IMR-90 (cell line): ENCODE measurements at regions not wholly inside any gene's neighbourhood (a gene's known extent, or its start where the extent isn't known, plus 50 kb on each side); places are given as distances from the start of the nearest gene placed in this dataset.

ENCODE experiments used
- ATAC-seq: fragments of 200-7000 bp; cut with Tn5 transposase; 2 replicates; pipeline ENCODE4 v1.9.1; 2020; ENCODE audit warnings: low read depth, mild to moderate bottlenecking, moderate library complexity
- BruUV-seq: library from RNA; stranded (reverse); fragments of 400-500 nt; replicated peaks from 2 replicates; lab custom pipeline; 2021; lab: Mats Ljungman, UMichigan
- CTCF ChIA-PET: fragments of 300-600 bp; formaldehyde crosslinking; extraction: SDS; loops from one replicate; lab custom pipeline; 2021; ENCODE audit warnings: antibody characterized with exemption; lab: Yijun Ruan, JAX
- POLR2A ChIA-PET: fragments of 300-600 bp; sonication (Branson Sonifier 250); formaldehyde crosslinking; loops from one replicate; lab custom pipeline; 2022; ENCODE audit warnings: antibody characterized with exemption; ENCODE audit not compliant: unreplicated experiment; lab: Charles Lee
- DNase-seq: peaks from one replicate; pipeline ENCODE4 v3.0.0; 2013
- H2AFZ ChIP-seq: replicated peaks from 2 replicates; pipeline ENCODE3; 2013; ENCODE audit warnings: low read length, mild to moderate bottlenecking; ENCODE audit not compliant: poor library complexity
- H2AK5ac ChIP-seq: 2 replicates; pipeline ENCODE4 v1.6.1; 2013; ENCODE audit warnings: low read depth, low read length, inconsistent platforms
- H2AK9ac ChIP-seq: replicated peaks from 2 replicates; pipeline ENCODE3; 2013; ENCODE audit warnings: mild to moderate bottlenecking, low read depth, low read length, moderate library complexity; ENCODE audit not compliant: poor library complexity
- H2BK120ac ChIP-seq: 2 replicates; pipeline ENCODE4 v1.6.1; 2013; ENCODE audit warnings: low read depth, low read length, inconsistent platforms
- H2BK15ac ChIP-seq: 3 replicates; pipeline ENCODE4 v1.6.1; 2013; ENCODE audit warnings: low read depth, low read length, inconsistent platforms
- H2BK20ac ChIP-seq: 2 replicates; pipeline ENCODE4 v1.6.1; 2013; ENCODE audit warnings: low read depth, mild to moderate bottlenecking, inconsistent platforms, low read length, moderate library complexity
- H2BK5ac ChIP-seq: 2 replicates; pipeline ENCODE4 v1.6.1; 2013; ENCODE audit warnings: mild to moderate bottlenecking, low read depth, low read length, inconsistent platforms; ENCODE audit not compliant: poor library complexity, severe bottlenecking
- H3K14ac ChIP-seq: replicated peaks from 2 replicates; pipeline ENCODE4 v1.6.1; 2013; ENCODE audit warnings: low read depth, low read length, inconsistent platforms
- H3K18ac ChIP-seq: 2 replicates; pipeline ENCODE4 v1.6.1; 2013; ENCODE audit warnings: low read depth, low read length, control low read depth
- H3K23ac ChIP-seq: 2 replicates; pipeline ENCODE4 v1.6.1; 2013; ENCODE audit warnings: low read depth, low read length, inconsistent platforms
- H3K27ac ChIP-seq: 2 replicates; pipeline ENCODE4 v1.5.1; 2013; ENCODE audit warnings: mild to moderate bottlenecking, control low read depth, low read length; ENCODE audit not compliant: insufficient read depth
- H3K27me3 ChIP-seq: 2 replicates; pipeline ENCODE4 v1.6.1; 2013; ENCODE audit warnings: low read length; ENCODE audit not compliant: control insufficient read depth, insufficient read depth
- H3K36me3 ChIP-seq: 2 replicates; pipeline ENCODE4 v1.6.1; 2013; ENCODE audit warnings: low read length, mixed read lengths; ENCODE audit not compliant: control insufficient read depth, insufficient read depth
- H3K4ac ChIP-seq: 2 replicates; pipeline ENCODE4 v1.6.1; 2013; ENCODE audit warnings: low read depth, low read length, inconsistent platforms
- H3K4me1 ChIP-seq: 2 replicates; pipeline ENCODE4 v1.6.1; 2013; ENCODE audit warnings: low read length, mixed read lengths; ENCODE audit not compliant: control insufficient read depth, insufficient read depth
- H3K4me2 ChIP-seq: 2 replicates; pipeline ENCODE4 v1.6.1; 2013; ENCODE audit warnings: low read depth, mild to moderate bottlenecking, control low read depth, low read length, moderate library complexity
- H3K4me3 ChIP-seq: 2 replicates; pipeline ENCODE4 v1.5.1; 2013; ENCODE audit warnings: low read depth, mild to moderate bottlenecking, control low read depth, low read length, moderate library complexity; ENCODE audit not compliant: insufficient read depth
- H3K56ac ChIP-seq: 2 replicates; pipeline ENCODE4 v1.6.1; 2013; ENCODE audit warnings: low read length, inconsistent platforms; ENCODE audit not compliant: insufficient read depth; ENCODE audit errors: extremely low read depth
- H3K79me1 ChIP-seq, 2 experiments: 2 replicates each; pipeline ENCODE4 v1.6.1; 2013; ENCODE audit warnings: low read length in 2 of 2, inconsistent platforms in 1 of 2, low read depth in 1 of 2
- H3K9ac ChIP-seq: 2 replicates; pipeline ENCODE4 v1.6.1; 2013; ENCODE audit warnings: low read depth, low read length, control low read depth
- H3K9me1 ChIP-seq: 2 replicates; pipeline ENCODE4 v1.6.1; 2013; ENCODE audit warnings: low read length, inconsistent platforms; ENCODE audit not compliant: insufficient read depth
- H3K9me3 ChIP-seq: 2 replicates; pipeline ENCODE4 v1.6.1; 2013; ENCODE audit warnings: low read length; ENCODE audit not compliant: control insufficient read depth, insufficient read depth
- H4K20me1 ChIP-seq: 2 replicates; pipeline ENCODE4 v1.6.1; 2013; ENCODE audit warnings: low read length, inconsistent platforms; ENCODE audit not compliant: insufficient read depth
- H4K5ac ChIP-seq: 2 replicates; pipeline ENCODE4 v1.6.1; 2013; ENCODE audit warnings: mild to moderate bottlenecking, low read depth, low read length, control low read depth
- H4K8ac ChIP-seq, 2 experiments: 2 replicates each; pipeline ENCODE4 v1.6.1; 2013; ENCODE audit warnings: low read depth in 2 of 2, low read length in 2 of 2, control low read depth in 1 of 2, inconsistent platforms in 1 of 2
- H4K91ac ChIP-seq: 2 replicates; pipeline ENCODE4 v1.6.1; 2013; ENCODE audit warnings: low read depth, low read length, inconsistent platforms; ENCODE audit not compliant: insufficient read depth
- FOS ChIP-seq: fragments of 150-350 bp; IDR thresholded peaks from 2 replicates; pipeline ENCODE4 v1.6.1; 2016; ENCODE audit warnings: low read depth, low read length
- NFE2L2 ChIP-seq: fragments of 150-350 bp; IDR thresholded peaks from 2 replicates; pipeline ENCODE4 v1.6.1; 2016; ENCODE audit warnings: low read depth, mild to moderate bottlenecking, low read length
- WGBS, 2 experiments: methylation state at CpG; one replicate each; pipeline versions ENCODE4 v1.1.5 to v1.1.7; 2013; ENCODE audit warnings: missing lambda C conversion rate in 2 of 2; ENCODE audit not compliant: insufficient read length in 1 of 2; ENCODE audit errors: extremely low coverage in 2 of 2; 5-methylcytosine and 5-hydroxymethylcytosine counted together
- dilution Hi-C: fragments of 300-500 bp; cut with HindIII; formaldehyde crosslinking; loops from one replicate; pipeline ENCODE4 v1.14.3; 2018; ENCODE audit warnings: low sequenced_read_pairs; ENCODE audit not compliant: unreplicated experiment
- in situ Hi-C: fragments of 300-500 bp; cut with MboI; formaldehyde crosslinking; loops from 3 replicates; pipeline ENCODE4 v1.14.3; 2019; ENCODE audit warnings: low sequenced_read_pairs, inconsistent platforms, mixed read lengths
- intact Hi-C: fragments of 100-400 bp; cut with micrococcal nuclease; formaldehyde crosslinking; loops from 2 replicates; pipeline ENCODE4 v1.10.0; 2022

- H3K18ac ChIP-seq = no peak overlapping the region
- no peak overlapping the region for H3K23ac ChIP-seq
- H3K27ac ChIP-seq = no peak overlapping the region
- no peak overlapping the region for H3K4me3 ChIP-seq
- no peak overlapping the region for H3K9ac ChIP-seq
- no peak overlapping the region for H4K8ac ChIP-seq
- in situ Hi-C loops = loop anchor here (10.0 kb wide), 2 partner anchors 281 to 509 kb away; no protein-coding TSS in a partner anchor
- H3K9me3 ChIP-seq = no peaks in the 10 kb centered on the region
- no peaks in the 10 kb centered on the region for H3K79me1 ChIP-seq
- H3K4me1 ChIP-seq = peaks cover 6% of the 10 kb centered on the region; the same call in 1 of the 2 replicates
- no CpG with 5 or more reads among the region's 3 CpGs for WGBS, 2 experiments
- H2BK120ac ChIP-seq = no peak overlapping the region
- no peak overlapping the region for H4K91ac ChIP-seq
- no peaks in the 10 kb centered on the region for H4K20me1 ChIP-seq
- H2AK9ac ChIP-seq = no peak overlapping the region
- no peak overlapping the region for H2AK5ac ChIP-seq
- intact Hi-C loops = loop anchor here (10.0 kb wide), 1 partner anchor 509 kb away; no protein-coding TSS in a partner anchor
- dilution Hi-C loops = no loop called here
- H4K5ac ChIP-seq = no peak overlapping the region
- H3K9me1 ChIP-seq = no peaks in the 10 kb centered on the region
- H3K4ac ChIP-seq = no peak overlapping the region
- H2BK15ac ChIP-seq = no peak overlapping the region
- no TSS peak for BruUV-seq
- ATAC-seq (peak; percentile 28; the same call in 1 of the 2 replicates), DNase-seq (peak; percentile 11)
- POLR2A ChIA-PET = no interaction called here
- H2BK5ac ChIP-seq = no peak overlapping the region
- peak overlapping the region; percentile 74 for H3K4me2 ChIP-seq
- no peak overlapping the region for H2BK20ac ChIP-seq
- H3K27me3 ChIP-seq = no peaks in the 10 kb centered on the region
- H3K56ac ChIP-seq = no peak overlapping the region
- H2AFZ ChIP-seq = no peak overlapping the region
- TF ChIP-seq FOS (no peak), NFE2L2 (peak; percentile 49; the same call in 1 of the 2 replicates)
- H3K36me3 ChIP-seq = no peaks in the 10 kb centered on the region
- no peak overlapping the region for H3K14ac ChIP-seq
- CTCF ChIA-PET = interaction anchor here (1.0 kb wide), 1 partner anchor 19 kb away, joined by 3 read pairs; no protein-coding TSS in a partner anchor
These were observed 59.6 kb upstream of the FRMD4B start for GRCh38 chr3:69445498-69445897.
